C4-2B (cell line): ENCODE measurements at regions not wholly inside any gene's neighbourhood (a gene's known extent, or its start where the extent isn't known, plus 50 kb on each side); places are given as distances from the start of the nearest gene placed in this dataset.

ENCODE experiments used
- CTCF ChIP-seq: fragments of 450-650 bp; conservative IDR thresholded peaks from 2 replicates; pipeline ENCODE4 v1.5.1; 2017; ENCODE audit warnings: mild to moderate bottlenecking
- ZFX ChIP-seq: fragments of 450-650 bp; IDR thresholded peaks from 2 replicates; pipeline ENCODE4 v1.6.1; 2017

GRCh38 chr7:128188396-128189230 is 52.5 kb upstream of the LEP start:
- TF ChIP-seq CTCF (no peak), ZFX (no peak)
